Endothelial cell of umbilical vein (primary cell): ENCODE measurements at regions not wholly inside any gene's neighbourhood (a gene's known extent, or its start where the extent isn't known, plus 50 kb on each side); places are given as distances from the start of the nearest gene placed in this dataset.

Experiments
- BruUV-seq: library from RNA; stranded (reverse); fragments of 400-500 nt; replicated peaks from 2 replicates; lab custom pipeline; 2021; lab: Mats Ljungman, UMichigan
- CTCF ChIA-PET: fragments of 300-600, 350-600 bp; sonication (Branson Sonifier 250); formaldehyde crosslinking; loops from one replicate; lab custom pipeline; 2021; ENCODE audit warnings: antibody characterized with exemption, inconsistent platforms; lab: Charles Lee
- POLR2A ChIA-PET: fragments of 300-600, 350-600 bp; sonication (Branson Sonifier 250); formaldehyde crosslinking; loops from one replicate; lab custom pipeline; 2021; ENCODE audit warnings: antibody characterized with exemption, inconsistent platforms; lab: Charles Lee
- DNase-seq: peaks from one replicate; pipeline ENCODE4 v3.0.0-alpha.2; 2011; ENCODE audit warnings: low read depth, low spot score
- FAIRE-seq: peaks from 2 replicates; lab custom pipeline; 2011; peaks lifted over from hg19 to GRCh38; lab: Jason Lieb, UNC
- H2AFZ ChIP-seq: 2 replicates; pipeline ENCODE4 v1.6.0; 2012; ENCODE audit warnings: low read depth, low read length, control low read depth, inconsistent platforms
- H3K27ac ChIP-seq: 2 replicates; pipeline ENCODE4 v1.5.1; 2011; ENCODE audit warnings: low read depth, mild to moderate bottlenecking, control low read depth, low read length, moderate library complexity; ENCODE audit not compliant: insufficient read depth
- H3K27me3 ChIP-seq, 2 experiments: 2 replicates each; pipeline versions ENCODE4 v1.6.0 to v1.6.1; 2011; ENCODE audit warnings: low read length in 2 of 2, mixed read lengths in 1 of 2; ENCODE audit not compliant: control insufficient read depth in 2 of 2, insufficient read depth in 2 of 2
- H3K36me3 ChIP-seq, 2 experiments: 2 replicates in 1 of 2; 3 replicates in 1 of 2; pipeline ENCODE4 v1.5.1; 2011; ENCODE audit warnings: low read length in 2 of 2, mild to moderate bottlenecking in 1 of 2, moderate library complexity in 1 of 2; ENCODE audit not compliant: control insufficient read depth in 2 of 2, insufficient read depth in 2 of 2; ENCODE audit errors: extremely low read depth in 1 of 2
- H3K4me1 ChIP-seq: 3 replicates; pipeline ENCODE4 v1.5.1; 2011; ENCODE audit warnings: mild to moderate bottlenecking, low read length; ENCODE audit not compliant: control insufficient read depth, insufficient read depth; ENCODE audit errors: extremely low read depth
- H3K4me2 ChIP-seq: 2 replicates; pipeline ENCODE4 v1.6.1; 2011; ENCODE audit warnings: low read length, control low read depth, mixed read lengths; ENCODE audit not compliant: insufficient read depth
- H3K4me3 ChIP-seq, 3 experiments: fragments of 200-600 bp in 1 of 3; sonication (generic), shearing (Covaris generic) in 1 of 3; replicated peaks in 1 of 3; 2 replicates each; pipeline ENCODE4 v1.5.1; 2011 to 2016; ENCODE audit warnings: control low read depth in 3 of 3, low read length in 3 of 3, mild to moderate bottlenecking in 2 of 3, inconsistent platforms in 1 of 3, low read depth in 1 of 3, moderate library complexity in 1 of 3; ENCODE audit not compliant: insufficient read depth in 1 of 3
- H3K79me2 ChIP-seq: 2 replicates; pipeline ENCODE4 v1.6.0; 2012; ENCODE audit warnings: low read length, inconsistent platforms; ENCODE audit not compliant: control insufficient read depth, insufficient read depth
- H3K9ac ChIP-seq: replicated peaks from 2 replicates; pipeline ENCODE3; 2011; ENCODE audit warnings: low read length, control low read depth; ENCODE audit not compliant: insufficient read depth; ENCODE audit errors: extremely low read depth
- H3K9me1 ChIP-seq: replicated peaks from 3 replicates; pipeline ENCODE4 v1.6.0; 2011; ENCODE audit warnings: mild to moderate bottlenecking, low read length; ENCODE audit not compliant: control insufficient read depth, insufficient read depth; ENCODE audit errors: extremely low read depth
- H3K9me3 ChIP-seq: replicated peaks from 2 replicates; pipeline ENCODE4 v1.5.1; 2012; ENCODE audit warnings: low read length, inconsistent platforms; ENCODE audit not compliant: control insufficient read depth, insufficient read depth
- H4K20me1 ChIP-seq: replicated peaks from 2 replicates; pipeline ENCODE3; 2011; ENCODE audit warnings: mild to moderate bottlenecking, low read length; ENCODE audit not compliant: control insufficient read depth, insufficient read depth; ENCODE audit errors: extremely low read depth
- EZH2 ChIP-seq: IDR thresholded peaks from 2 replicates; pipeline ENCODE4 v1.6.1; 2012; ENCODE audit warnings: borderline replicate concordance, low read depth, mild to moderate bottlenecking, moderate library complexity, low read length, inconsistent platforms; ENCODE audit not compliant: severe bottlenecking
- FOS ChIP-seq: IDR thresholded peaks from 2 replicates; pipeline ENCODE4 v1.6.1; 2011; ENCODE audit warnings: mild to moderate bottlenecking, low read length, moderate library complexity, borderline replicate concordance; ENCODE audit not compliant: insufficient read depth
- GATA2 ChIP-seq: IDR thresholded peaks from 2 replicates; pipeline ENCODE4 v1.7.0; 2011; ENCODE audit warnings: low read depth, mild to moderate bottlenecking, moderate library complexity, mixed read lengths, low read length; ENCODE audit not compliant: insufficient read length, insufficient read depth
- JUN ChIP-seq: IDR thresholded peaks from 2 replicates; pipeline ENCODE4 v1.6.1; 2011; ENCODE audit warnings: borderline replicate concordance, low read depth; ENCODE audit not compliant: insufficient read length, insufficient read depth
- MYC ChIP-seq: IDR thresholded peaks from one replicate; pipeline ENCODE4 v1.6.1; 2011; ENCODE audit warnings: mild to moderate bottlenecking, low read depth, low read length
- POLR2A ChIP-seq: IDR thresholded peaks from 2 replicates; pipeline ENCODE4 v1.6.1; 2012; ENCODE audit warnings: low read depth, mild to moderate bottlenecking, control low read depth, low read length
- POLR2AphosphoS5 ChIP-seq: IDR thresholded peaks from 2 replicates; pipeline ENCODE4 v1.6.1; 2012; ENCODE audit warnings: low read depth, mild to moderate bottlenecking, control low read depth, low read length, moderate library complexity; ENCODE audit not compliant: insufficient read depth
- dilution Hi-C: fragments of 300-500 bp; cut with MboI; formaldehyde crosslinking; loops from one replicate; pipeline ENCODE4 v1.15.0; 2019; ENCODE audit warnings: low sequenced_read_pairs; ENCODE audit not compliant: extremely low pct_ligation_motif_present
- intact Hi-C: fragments of 100-400 bp; cut with micrococcal nuclease; formaldehyde crosslinking; loops from one replicate; pipeline ENCODE4 v1.10.0; 2022
- TF ChIP-seq, protein P1 (sequence below): IDR thresholded peaks from 2 replicates; pipeline ENCODE4 v1.6.1; 2011; ENCODE audit not compliant: insufficient read depth, insufficient read length
- TF ChIP-seq, protein P2 (sequence below), 2 donors: IDR thresholded peaks; 1 replicate in 1 of 2; 2 replicates in 1 of 2; pipeline ENCODE4 v1.5.1; 2011; ENCODE audit warnings: low read length in 2 of 2, mild to moderate bottlenecking in 2 of 2, moderate library complexity in 2 of 2, control low read depth in 1 of 2, inconsistent platforms in 1 of 2, low read depth in 1 of 2; ENCODE audit not compliant: insufficient read depth in 1 of 2; ENCODE audit errors: extremely low read depth in 1 of 2

DNA sequence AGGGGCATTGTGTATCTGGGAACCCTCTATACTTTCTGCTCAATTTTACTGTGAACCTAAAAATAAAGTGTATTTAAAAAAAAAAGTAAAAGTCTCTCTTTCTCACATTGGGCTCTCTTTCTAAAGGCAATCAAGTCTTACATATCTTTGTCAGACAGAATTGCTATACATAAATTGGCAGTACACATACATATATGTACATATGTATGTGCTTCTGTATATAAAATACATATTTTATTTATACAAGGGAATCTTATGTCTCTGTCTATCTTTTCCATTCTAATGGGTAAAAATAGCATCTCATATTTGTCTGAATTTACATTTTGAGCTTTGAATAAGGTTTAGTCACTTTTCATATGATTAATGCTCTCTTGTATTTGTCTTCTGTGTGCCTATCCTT is 348.8 kb downstream of the SPATA31D1 start:
- ChIA-PET CTCF (no interaction called here), POLR2A (no interaction called here)
- intact Hi-C loops: no loop called here
- Histone ChIP-seq H3K9me1 (no peaks in the 10 kb centered on the region), H3K9me3 (no peaks in the 10 kb centered on the region), H3K4me3 (no peak overlapping the region), H3K9ac (no peak overlapping the region), H3K4me2 (no peak overlapping the region), H3K79me2 (no peaks in the 10 kb centered on the region), H3K4me1 (peaks cover 9% of the 10 kb centered on the region), H3K27me3 (no peaks in the 10 kb centered on the region), H2AFZ (no peak overlapping the region), H3K36me3 (no peaks in the 10 kb centered on the region), H4K20me1 (no peaks in the 10 kb centered on the region), H3K27ac (no peak overlapping the region)
- no TSS peak for BruUV-seq
- TF ChIP-seq POLR2AphosphoS5 (no peak), EZH2 (no peak), GATA2 (no peak), POLR2A (no peak), JUN (no peak), MYC (no peak), FOS (no peak)
- TF ChIP-seq, protein P1, sequence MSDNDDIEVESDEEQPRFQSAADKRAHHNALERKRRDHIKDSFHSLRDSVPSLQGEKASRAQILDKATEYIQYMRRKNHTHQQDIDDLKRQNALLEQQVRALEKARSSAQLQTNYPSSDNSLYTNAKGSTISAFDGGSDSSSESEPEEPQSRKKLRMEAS: no peak
- TF ChIP-seq, protein P2, sequence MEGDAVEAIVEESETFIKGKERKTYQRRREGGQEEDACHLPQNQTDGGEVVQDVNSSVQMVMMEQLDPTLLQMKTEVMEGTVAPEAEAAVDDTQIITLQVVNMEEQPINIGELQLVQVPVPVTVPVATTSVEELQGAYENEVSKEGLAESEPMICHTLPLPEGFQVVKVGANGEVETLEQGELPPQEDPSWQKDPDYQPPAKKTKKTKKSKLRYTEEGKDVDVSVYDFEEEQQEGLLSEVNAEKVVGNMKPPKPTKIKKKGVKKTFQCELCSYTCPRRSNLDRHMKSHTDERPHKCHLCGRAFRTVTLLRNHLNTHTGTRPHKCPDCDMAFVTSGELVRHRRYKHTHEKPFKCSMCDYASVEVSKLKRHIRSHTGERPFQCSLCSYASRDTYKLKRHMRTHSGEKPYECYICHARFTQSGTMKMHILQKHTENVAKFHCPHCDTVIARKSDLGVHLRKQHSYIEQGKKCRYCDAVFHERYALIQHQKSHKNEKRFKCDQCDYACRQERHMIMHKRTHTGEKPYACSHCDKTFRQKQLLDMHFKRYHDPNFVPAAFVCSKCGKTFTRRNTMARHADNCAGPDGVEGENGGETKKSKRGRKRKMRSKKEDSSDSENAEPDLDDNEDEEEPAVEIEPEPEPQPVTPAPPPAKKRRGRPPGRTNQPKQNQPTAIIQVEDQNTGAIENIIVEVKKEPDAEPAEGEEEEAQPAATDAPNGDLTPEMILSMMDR (IDR thresholded peaks at IDR 0.05; ENCODE audit: extremely low read depth in 1 of 2, insufficient read depth in 1 of 2, low read depth in 1 of 2, low read length in 2 of 2): no peak
- DNase-seq (no peak), FAIRE-seq (no peak)
- dilution Hi-C loops: no loop called here
